Fibroblast of skin of back (primary cell): ENCODE measurements at regions not wholly inside any gene's neighbourhood (a gene's known extent, or its start where the extent isn't known, plus 50 kb on each side); places are given as distances from the start of the nearest gene placed in this dataset.
A peak's percentile ranks its signal among the peaks of the same experiment; 100 is the strongest.

Source experiments
- DNase-seq: peaks from one replicate; pipeline ENCODE4 v3.0.0-alpha.2; 2013

GRCh38 chr10:3366043-3366442, 193.5 kb upstream of the PITRM1 start:
- no peak for DNase-seq

- no peak for DNase-seq
Measured at GRCh38 chr10:3365630-3366029, 193.0 kb upstream of the PITRM1 start.

- DNase-seq, result no peak
Measured at GRCh38 chr10:3364768-3365480, 192.3 kb upstream of the PITRM1 start.

GRCh38 chr10:3363311-3364045, 190.9 kb upstream of the PITRM1 start:
- DNase-seq, result no peak

GRCh38 chr10:3362394-3362793, 189.8 kb upstream of the PITRM1 start:
- DNase-seq, result no peak

- DNase-seq, result no peak
Measured at GRCh38 chr10:3361640-3362039, 189.1 kb upstream of the PITRM1 start.

GRCh38 chr10:3357737-3358136, 185.2 kb upstream of the PITRM1 start:
- DNase-seq, result no peak

GRCh38 chr10:3355536-3355935, 183.0 kb upstream of the PITRM1 start:
- DNase-seq, result no peak

GRCh38 chr10:3354174-3354900, 181.8 kb upstream of the PITRM1 start:
- DNase-seq, result no peak

- DNase-seq, result no peak
Measured at GRCh38 chr10:3353235-3353634, 180.7 kb upstream of the PITRM1 start.

GRCh38 chr10:3350617-3351258, 178.2 kb upstream of the PITRM1 start:
- DNase-seq, result no peak

- no peak for DNase-seq
Measured at GRCh38 chr10:3350205-3350604, 177.6 kb upstream of the PITRM1 start.

GRCh38 chr10:3348564-3348963, 176.0 kb upstream of the PITRM1 start:
- DNase-seq, result no peak

GRCh38 chr10:3347413-3348182, 175.0 kb upstream of the PITRM1 start:
- DNase-seq, result no peak

GRCh38 chr10:3346851-3347250, 174.3 kb upstream of the PITRM1 start:
- DNase-seq, result no peak

- no peak for DNase-seq
Measured at GRCh38 chr10:3342771-3343170, 170.2 kb upstream of the PITRM1 start.

GRCh38 chr10:3340127-3340730, 167.6 kb upstream of the PITRM1 start:
- no peak for DNase-seq

- peak; percentile 59 for DNase-seq
Measured at GRCh38 chr10:3339531-3339950, 167.0 kb upstream of the PITRM1 start.

GRCh38 chr10:3339121-3339520, 166.5 kb upstream of the PITRM1 start:
- DNase-seq, result no peak

GRCh38 chr10:3337741-3338140, 165.2 kb upstream of the PITRM1 start:
- no peak for DNase-seq

GRCh38 chr10:3336673-3337293, 164.2 kb upstream of the PITRM1 start:
- DNase-seq, result no peak
